ENCODE measurements at regions not wholly inside any gene's neighbourhood (a gene's known extent, or its start where the extent isn't known, plus 50 kb on each side); places are given as distances from the start of the nearest gene placed in this dataset.

GRCh38 chr2:898319-898718 lies 52.3 kb upstream of the SNTG2 start:
- no peak for DNase-seq (ENCODE audit: low read depth in 1 of 2, low spot score in 1 of 2)

GRCh38 chr2:897091-897490 lies 53.6 kb upstream of the SNTG2 start:
- DNase-seq (ENCODE audit: low read depth in 1 of 2, low spot score in 1 of 2): no peak

GRCh38 chr2:893311-893710 lies 57.3 kb upstream of the SNTG2 start:
- no peak for DNase-seq (ENCODE audit: low read depth in 1 of 2, low spot score in 1 of 2)

DNA sequence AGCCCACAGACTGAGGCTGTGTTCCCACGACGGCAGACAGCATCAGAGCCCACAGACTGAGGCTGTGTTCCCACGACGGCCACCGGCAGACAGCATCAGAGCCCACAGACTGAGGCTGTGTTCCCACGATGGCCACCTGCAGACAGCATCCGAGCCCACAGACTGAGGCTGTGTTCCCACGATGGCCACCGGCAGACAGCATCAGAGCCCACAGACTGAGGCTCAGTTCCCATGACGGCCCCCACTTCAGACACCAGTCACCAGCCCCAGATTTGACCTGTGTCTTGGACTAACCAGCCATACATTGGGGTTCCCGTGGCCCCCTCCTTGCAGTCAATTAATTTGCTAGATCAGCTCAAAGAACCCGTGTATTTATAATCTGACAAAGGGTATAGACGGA lies 57.8 kb upstream of the SNTG2 start:
- no peak for DNase-seq (ENCODE audit: low read depth in 1 of 2, low spot score in 1 of 2)

DNA sequence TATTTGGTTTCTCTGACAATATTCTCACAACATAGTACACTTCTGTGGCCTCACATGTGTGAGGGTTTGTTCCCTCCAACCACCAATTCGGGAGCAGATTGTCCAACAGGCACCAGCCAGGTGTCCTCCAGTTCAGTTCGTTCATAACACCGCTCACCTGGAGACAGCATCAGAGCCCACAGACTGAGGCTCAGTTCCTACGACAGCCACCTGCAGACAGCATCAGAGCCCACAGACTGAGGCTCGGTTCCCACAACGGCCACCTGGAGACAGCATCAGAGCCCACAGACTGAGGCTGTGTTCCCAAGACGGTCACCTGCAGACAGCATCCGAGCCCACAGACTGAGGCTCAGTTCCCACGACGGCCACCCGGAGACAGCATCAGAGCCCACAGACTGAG lies 58.2 kb upstream of the SNTG2 start:
- DNase-seq (ENCODE audit: low read depth in 1 of 2, low spot score in 1 of 2): no peak

- no peak for DNase-seq (ENCODE audit: low read depth in 1 of 2, low spot score in 1 of 2)
Observed at GRCh38 chr2:891734-892133, 58.9 kb upstream of the SNTG2 start.

DNA sequence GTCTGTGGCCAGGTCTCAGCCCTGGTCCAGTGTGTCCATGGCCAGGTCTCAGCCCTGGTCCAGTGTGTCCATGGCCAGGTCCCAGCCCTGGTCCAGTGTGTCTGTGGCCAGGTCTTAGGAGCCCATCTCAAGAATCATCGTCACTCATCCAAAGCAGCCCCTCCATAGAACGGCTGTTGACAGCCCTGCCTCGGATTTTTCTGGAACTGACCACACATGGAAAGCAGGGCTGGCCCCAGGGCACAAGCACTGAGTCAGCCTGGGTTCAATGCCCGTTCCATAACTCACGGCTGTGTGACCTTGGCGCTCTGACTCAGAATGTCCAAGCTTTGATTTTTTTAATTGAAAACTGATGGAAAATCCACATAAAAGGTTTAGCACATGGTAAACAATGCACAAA lies 59.9 kb upstream of the SNTG2 start:
- DNase-seq (ENCODE audit: low read depth in 1 of 2, low spot score in 1 of 2): no peak

DNA sequence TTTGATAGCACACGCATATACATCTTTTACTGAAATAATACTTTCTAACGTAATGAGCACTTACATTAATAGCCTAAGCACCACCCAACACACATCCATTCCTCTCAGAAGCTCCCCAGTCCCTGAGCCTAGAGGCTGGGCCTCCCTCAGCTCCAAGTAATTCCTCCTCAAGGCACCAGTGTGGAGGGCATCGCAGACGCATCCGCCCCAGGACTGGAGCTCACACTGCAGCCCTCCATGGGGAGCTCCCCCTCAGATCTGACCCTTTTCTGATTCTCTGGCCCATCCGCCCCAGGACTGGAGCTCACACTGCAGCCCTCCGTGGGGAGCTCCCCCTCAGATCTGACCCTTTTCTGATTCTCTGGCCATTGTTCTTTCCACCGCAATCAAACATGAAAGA lies 60.4 kb upstream of the SNTG2 start:
- DNase-seq (ENCODE audit: low read depth in 1 of 2, low spot score in 1 of 2): no peak

- no peak for DNase-seq (ENCODE audit: low read depth in 1 of 2, low spot score in 1 of 2)
Observed at GRCh38 chr2:888906-889566, 61.6 kb upstream of the SNTG2 start.

GRCh38 chr2:888211-888801 lies 62.3 kb upstream of the SNTG2 start:
- DNase-seq (ENCODE audit: low read depth in 1 of 2, low spot score in 1 of 2): no peak

DNA sequence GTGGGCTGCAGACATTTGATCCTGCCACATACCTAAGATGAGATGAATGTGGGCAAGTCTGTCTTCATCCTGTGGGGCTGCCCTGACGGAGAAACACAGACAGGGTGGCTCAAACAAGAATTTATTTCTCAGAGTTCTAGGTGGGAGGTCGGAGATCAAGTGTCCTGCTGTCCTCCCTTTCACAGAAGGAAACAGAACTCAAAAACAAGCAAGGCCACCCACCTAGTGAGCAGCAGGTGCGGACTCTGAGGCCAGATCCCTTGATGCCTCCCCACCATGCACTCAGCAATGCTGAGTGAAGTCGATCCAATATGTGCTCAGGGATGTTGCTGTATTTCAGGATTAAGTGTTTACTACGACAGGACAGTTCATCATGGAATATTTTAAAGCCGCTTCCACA lies 63.0 kb upstream of the SNTG2 start:
- DNase-seq (ENCODE audit: low read depth in 1 of 2, low spot score in 1 of 2): no peak

DNA sequence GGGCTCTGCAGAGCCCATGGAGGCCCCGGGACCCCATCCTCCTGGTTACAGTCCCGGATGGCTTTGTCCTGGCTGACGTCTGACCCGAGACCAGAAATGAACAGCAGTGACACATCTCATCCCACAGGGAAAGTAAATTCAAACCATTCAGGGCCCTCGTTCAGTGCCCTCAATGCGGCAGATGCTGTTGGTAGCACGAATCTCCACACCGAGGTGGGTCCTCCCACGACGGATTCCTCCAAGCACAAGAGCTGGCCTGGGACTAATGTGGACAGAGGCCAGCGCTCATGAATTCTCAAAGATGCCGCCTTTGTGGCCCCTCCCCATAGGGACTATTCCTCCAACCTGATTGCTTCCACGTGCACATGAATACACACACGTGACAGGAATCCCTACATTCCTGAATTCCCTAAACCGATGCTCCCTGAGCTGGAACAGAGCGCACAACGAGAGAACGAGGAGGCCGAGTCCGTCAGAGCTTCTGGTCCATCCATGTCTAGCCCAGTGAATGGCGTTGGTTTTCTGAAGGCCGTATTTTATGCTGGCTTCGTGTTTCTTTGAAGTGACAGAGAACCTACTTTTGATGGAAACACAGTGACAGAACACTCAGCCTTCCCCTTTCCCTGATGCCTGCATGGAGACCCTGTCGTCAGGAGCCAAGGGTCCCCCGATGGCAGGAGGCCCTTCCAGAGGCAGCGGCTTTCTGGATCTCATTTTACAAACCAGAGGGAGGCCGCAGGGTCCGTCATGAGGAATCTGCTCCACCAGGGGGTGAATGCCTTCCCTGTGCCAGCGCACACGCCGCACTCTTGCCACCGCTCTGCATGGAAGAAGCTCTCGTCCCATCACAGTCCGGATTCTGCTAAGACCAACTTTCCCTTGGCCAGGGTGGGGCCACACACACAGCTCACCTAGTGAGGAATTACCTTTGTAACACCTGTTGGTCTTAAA lies 64.3 kb upstream of the SNTG2 start:
- no peak for DNase-seq (ENCODE audit: low read depth in 1 of 2, low spot score in 1 of 2)

GRCh38 chr2:885230-886071 lies 65.2 kb upstream of the SNTG2 start:
- no peak for DNase-seq (ENCODE audit: low read depth in 1 of 2, low spot score in 1 of 2)

GRCh38 chr2:883803-884748 lies 66.6 kb upstream of the SNTG2 start:
- no peak for DNase-seq (ENCODE audit: low read depth in 1 of 2, low spot score in 1 of 2)

GRCh38 chr2:883260-883802 lies 67.3 kb upstream of the SNTG2 start:
- no peak for DNase-seq (ENCODE audit: low read depth in 1 of 2, low spot score in 1 of 2)

DNA sequence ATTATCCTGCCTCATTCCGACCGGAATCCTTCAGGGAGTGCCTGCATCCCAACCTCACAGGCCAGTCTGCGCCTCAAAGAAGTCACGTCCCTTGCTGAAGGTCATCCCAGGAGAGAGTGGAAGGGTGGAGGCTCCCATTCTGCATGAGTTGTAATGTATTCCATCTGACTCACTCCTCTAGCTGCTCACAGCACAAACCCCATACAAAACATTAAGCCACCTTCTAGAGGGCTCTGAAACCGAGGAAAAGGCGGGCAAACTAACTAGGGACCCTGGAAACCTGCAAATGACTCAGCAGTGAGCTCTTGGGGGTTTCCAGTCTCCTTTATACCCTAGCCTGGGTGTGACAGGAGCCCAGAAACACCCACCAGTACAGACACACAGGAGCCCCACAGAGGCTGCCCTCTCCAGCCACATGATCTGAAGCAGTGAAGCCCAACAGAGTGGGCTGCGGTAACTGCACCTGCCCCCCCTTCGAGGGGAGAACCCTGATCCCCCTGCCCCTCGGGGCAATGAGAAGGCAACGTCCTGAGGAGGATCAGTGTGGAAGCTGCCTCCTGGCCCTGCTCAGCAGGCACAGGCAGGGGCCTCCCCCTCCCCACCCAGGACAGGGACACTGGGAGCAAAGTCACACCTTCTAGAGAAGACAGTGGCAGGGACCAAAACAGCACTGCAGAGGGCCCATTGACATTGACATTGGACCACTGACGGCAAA lies 69.3 kb upstream of the SNTG2 start:
- no peak for DNase-seq (ENCODE audit: low read depth in 1 of 2, low spot score in 1 of 2)

GRCh38 chr2:880201-880970 lies 70.3 kb upstream of the SNTG2 start:
- no peak for DNase-seq (ENCODE audit: low read depth in 1 of 2, low spot score in 1 of 2)

DNA sequence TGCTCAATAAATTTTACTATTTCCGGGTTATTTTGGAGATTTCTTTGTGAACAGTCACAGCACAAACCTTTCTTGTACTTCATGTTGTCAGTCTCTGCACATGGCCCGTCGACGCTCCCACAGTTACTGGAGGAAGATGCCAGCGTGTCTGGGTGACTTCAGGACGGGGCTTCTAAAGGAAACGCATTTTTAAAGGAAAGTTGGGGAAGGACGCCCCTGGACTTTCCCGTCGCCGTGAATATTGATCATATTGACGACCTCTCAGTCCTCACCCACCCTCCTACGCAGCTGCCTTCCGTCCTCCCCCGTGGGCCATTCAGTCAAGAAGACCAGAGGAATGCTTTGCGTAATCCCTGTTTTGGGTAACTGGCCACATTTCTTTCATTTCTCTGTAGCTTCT lies 71.1 kb upstream of the SNTG2 start:
- DNase-seq (ENCODE audit: low read depth in 1 of 2, low spot score in 1 of 2): no peak

Measured in activated CD4-positive, alpha-beta T cell treated with anti-CD3 and anti-CD28 coated beads, Interleukin-2, amount 50 U/mL, for 24 hours (primary cell).